GM12875 (cell line): ENCODE measurements at regions not wholly inside any gene's neighbourhood (a gene's known extent, or its start where the extent isn't known, plus 50 kb on each side); places are given as distances from the start of the nearest gene placed in this dataset.
A peak's percentile ranks its signal among the peaks of the same experiment; 100 is the strongest.

Experiments
- H3K4me3 ChIP-seq: one replicate; pipeline ENCODE4 v1.5.1; 2011; ENCODE audit warnings: low read depth, low read length, control low read depth
- CTCF ChIP-seq: IDR thresholded peaks from 2 replicates; pipeline ENCODE4 v1.5.1; 2011; ENCODE audit warnings: low read depth, mild to moderate bottlenecking, control low read depth, inconsistent platforms, low read length, moderate library complexity, borderline replicate concordance; ENCODE audit not compliant: insufficient read depth

- H3K4me3 ChIP-seq: no peak overlapping the region
- no peak for TF ChIP-seq CTCF
Observed at GRCh38 chr3:168859143-168859542, 763.4 kb upstream of the GOLIM4 start.

- H3K4me3 ChIP-seq: no peak overlapping the region
- no peak for TF ChIP-seq CTCF
Observed at GRCh38 chr3:168858327-168858726, 762.6 kb upstream of the GOLIM4 start.

GRCh38 chr3:168850109-168850508 is 754.4 kb upstream of the GOLIM4 start:
- no peak for TF ChIP-seq CTCF
- H3K4me3 ChIP-seq: no peak overlapping the region

- peak; percentile 39; the same call in 1 of the 2 replicates for TF ChIP-seq CTCF
Observed at GRCh38 chr3:168847291-168847883, 751.7 kb upstream of the GOLIM4 start.

GRCh38 chr3:168844894-168845482 is 749.3 kb upstream of the GOLIM4 start:
- TF ChIP-seq CTCF: no peak
- H3K4me3 ChIP-seq: no peak overlapping the region

More at GRCh38 chr3:168847291-168847883, 751.7 kb upstream of the GOLIM4 start:
- H3K4me3 ChIP-seq: no peak overlapping the region

- TF ChIP-seq CTCF: no peak
Observed at GRCh38 chr3:168844472-168844871, 748.7 kb upstream of the GOLIM4 start.

GRCh38 chr3:168843481-168843880 is 747.8 kb upstream of the GOLIM4 start:
- no peak for TF ChIP-seq CTCF
- no peak overlapping the region for H3K4me3 ChIP-seq

More at GRCh38 chr3:168844472-168844871, 748.7 kb upstream of the GOLIM4 start:
- H3K4me3 ChIP-seq: no peak overlapping the region
